ENCODE measurements at regions not wholly inside any gene's neighbourhood (a gene's known extent, or its start where the extent isn't known, plus 50 kb on each side); places are given as distances from the start of the nearest gene placed in this dataset.
"Not testable (repeated sequence)": the region's sequence is repeated elsewhere in the genome, so short reads cannot be mapped to it uniquely, and the experiment has no call there.

DNA sequence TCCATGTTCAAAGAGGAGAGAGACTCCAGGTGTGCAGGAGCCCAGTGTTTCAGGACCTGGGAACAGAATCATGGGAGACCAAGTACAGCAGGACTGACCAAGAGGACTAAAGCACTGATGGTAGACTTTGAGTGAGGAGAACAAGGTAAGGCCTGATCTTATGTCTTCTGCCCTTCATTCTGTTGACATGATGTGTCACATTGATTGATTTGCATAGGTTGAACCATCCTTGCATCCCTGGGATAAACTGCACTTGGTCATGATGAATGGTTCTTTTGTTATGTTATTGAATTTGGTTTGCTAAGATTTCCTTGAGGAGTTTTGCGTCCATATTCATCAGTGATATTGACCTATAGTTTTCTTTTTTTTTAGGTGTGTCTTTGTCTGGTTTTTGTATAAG, 497.0 kb downstream of the TMEM121 start:
- TF ChIP-seq, protein P1, sequence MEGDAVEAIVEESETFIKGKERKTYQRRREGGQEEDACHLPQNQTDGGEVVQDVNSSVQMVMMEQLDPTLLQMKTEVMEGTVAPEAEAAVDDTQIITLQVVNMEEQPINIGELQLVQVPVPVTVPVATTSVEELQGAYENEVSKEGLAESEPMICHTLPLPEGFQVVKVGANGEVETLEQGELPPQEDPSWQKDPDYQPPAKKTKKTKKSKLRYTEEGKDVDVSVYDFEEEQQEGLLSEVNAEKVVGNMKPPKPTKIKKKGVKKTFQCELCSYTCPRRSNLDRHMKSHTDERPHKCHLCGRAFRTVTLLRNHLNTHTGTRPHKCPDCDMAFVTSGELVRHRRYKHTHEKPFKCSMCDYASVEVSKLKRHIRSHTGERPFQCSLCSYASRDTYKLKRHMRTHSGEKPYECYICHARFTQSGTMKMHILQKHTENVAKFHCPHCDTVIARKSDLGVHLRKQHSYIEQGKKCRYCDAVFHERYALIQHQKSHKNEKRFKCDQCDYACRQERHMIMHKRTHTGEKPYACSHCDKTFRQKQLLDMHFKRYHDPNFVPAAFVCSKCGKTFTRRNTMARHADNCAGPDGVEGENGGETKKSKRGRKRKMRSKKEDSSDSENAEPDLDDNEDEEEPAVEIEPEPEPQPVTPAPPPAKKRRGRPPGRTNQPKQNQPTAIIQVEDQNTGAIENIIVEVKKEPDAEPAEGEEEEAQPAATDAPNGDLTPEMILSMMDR (IDR thresholded peaks at IDR 0.05) = no peak
- DNase-seq (ENCODE audit: low spot score) (no peak), ATAC-seq (ENCODE audit: insufficient number of reproducible peaks, low FRiP score, low read depth) (no peak)
- Histone ChIP-seq H3K36me3 (no peaks in the 10 kb centered on the region), H3K27me3 (replicated peaks; ENCODE audit: insufficient read depth) (no peaks in the 10 kb centered on the region), H3K9me3 (no peaks in the 10 kb centered on the region), H3K4me1 (ENCODE audit: control insufficient read depth in 1 of 2, low read depth in 2 of 2) (no peaks in the 10 kb centered on the region), H3K4me3 (no peak overlapping the region), H3K27ac (no peak overlapping the region)

DNA sequence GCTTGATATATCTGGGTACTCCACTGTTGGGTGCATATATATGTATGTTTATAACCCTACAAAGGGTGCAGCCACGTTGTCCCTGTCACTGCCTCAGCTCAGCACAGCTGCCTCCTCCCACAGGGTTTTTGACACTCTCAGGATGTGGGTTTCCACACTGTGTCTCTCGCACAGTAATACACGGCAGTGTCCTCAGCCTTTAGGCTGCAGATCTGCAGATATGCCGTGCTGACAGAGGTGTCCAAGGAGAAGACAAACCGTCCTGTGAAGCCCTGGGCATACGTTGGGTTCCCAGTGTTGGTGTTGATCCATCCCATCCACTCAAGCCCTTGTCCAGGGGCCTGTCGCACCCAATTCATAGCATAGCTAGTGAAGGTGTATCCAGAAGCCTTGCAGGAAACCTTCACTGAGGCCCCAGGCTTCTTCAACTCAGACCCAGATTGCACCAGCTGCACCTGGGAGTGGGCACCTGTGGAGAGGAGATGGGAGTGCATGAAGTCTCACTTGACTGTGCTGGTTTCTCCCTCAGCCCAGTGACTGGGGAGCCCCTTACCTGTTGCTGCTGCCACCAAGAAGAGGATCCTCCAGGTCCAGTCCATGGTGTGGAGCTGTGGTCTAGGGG, 498.7 kb downstream of the TMEM121 start:
- ATAC-seq (ENCODE audit: insufficient number of reproducible peaks, low FRiP score, low read depth) = no peak
- Histone ChIP-seq H3K36me3 (no peaks in the 10 kb centered on the region), H3K27me3 (replicated peaks; ENCODE audit: insufficient read depth) (no peaks in the 10 kb centered on the region), H3K4me3 (no peak overlapping the region), H3K4me1 (ENCODE audit: control insufficient read depth in 1 of 2, low read depth in 2 of 2) (no peaks in the 10 kb centered on the region), H3K27ac (no peak overlapping the region), H3K9me3 (no peaks in the 10 kb centered on the region)
- no peak for DNase-seq (ENCODE audit: low spot score)
- TF ChIP-seq, protein P1 (IDR thresholded peaks at IDR 0.05) = no peak

DNA sequence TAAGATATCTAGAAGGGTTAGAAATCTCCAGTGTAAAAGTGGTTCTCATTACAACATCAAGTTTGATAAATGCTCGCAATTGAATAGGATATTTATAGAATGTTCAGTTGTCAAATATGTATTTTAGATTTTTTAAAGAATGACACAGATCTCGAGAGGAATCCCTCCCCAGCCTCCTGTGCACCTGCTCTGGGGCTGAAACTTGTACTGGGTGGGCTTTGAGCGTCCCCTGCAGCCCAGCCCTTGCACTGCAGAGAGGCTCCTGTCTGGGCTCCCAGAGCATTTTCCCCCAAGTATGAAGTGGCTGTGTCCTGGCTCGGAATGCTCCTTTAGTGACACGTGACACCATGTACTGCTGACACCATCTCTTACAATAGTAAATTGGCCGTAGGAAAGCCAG, 499.6 kb downstream of the TMEM121 start:
- no peak overlapping the region for H3K4me3 ChIP-seq
- no peaks in the 10 kb centered on the region for H3K9me3 ChIP-seq
- no peak for ATAC-seq (ENCODE audit: insufficient number of reproducible peaks, low FRiP score, low read depth)
- TF ChIP-seq, protein P1 (IDR thresholded peaks at IDR 0.05) = no peak
- H3K27ac ChIP-seq = no peak overlapping the region
- H3K27me3 ChIP-seq (replicated peaks; ENCODE audit: insufficient read depth) = no peaks in the 10 kb centered on the region
- DNase-seq (ENCODE audit: low spot score) = no peak
- no peaks in the 10 kb centered on the region for H3K4me1 ChIP-seq (ENCODE audit: control insufficient read depth in 1 of 2, low read depth in 2 of 2)
- H3K36me3 ChIP-seq = no peaks in the 10 kb centered on the region

DNA sequence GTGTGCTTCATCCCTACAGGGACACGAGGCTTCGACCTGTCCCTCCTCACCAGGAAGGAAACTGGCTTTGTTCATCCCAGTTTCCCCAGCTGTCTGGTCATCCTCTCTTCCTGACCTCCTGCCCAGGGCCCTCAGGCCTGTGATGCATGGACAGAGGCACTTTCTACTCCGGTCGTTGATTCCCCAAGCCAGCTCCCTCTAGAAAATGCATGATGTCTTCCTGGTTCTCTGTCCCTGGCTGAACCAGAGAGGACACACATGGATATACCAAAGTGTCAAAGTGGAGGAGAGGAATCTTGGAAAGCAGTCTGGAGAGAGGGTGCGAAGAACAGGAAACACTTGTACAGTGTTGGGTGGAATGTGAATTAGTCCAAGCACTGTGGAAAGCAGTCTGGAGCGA, 501.4 kb downstream of the TMEM121 start:
- not testable (repeated sequence) for H3K36me3 ChIP-seq; H3K9me3 ChIP-seq; H3K4me3 ChIP-seq; H3K27me3 ChIP-seq (replicated peaks; ENCODE audit: insufficient read depth); H3K27ac ChIP-seq; DNase-seq (ENCODE audit: low spot score); H3K4me1 ChIP-seq (ENCODE audit: control insufficient read depth in 1 of 2, low read depth in 2 of 2); ATAC-seq (ENCODE audit: insufficient number of reproducible peaks, low FRiP score, low read depth)

DNA sequence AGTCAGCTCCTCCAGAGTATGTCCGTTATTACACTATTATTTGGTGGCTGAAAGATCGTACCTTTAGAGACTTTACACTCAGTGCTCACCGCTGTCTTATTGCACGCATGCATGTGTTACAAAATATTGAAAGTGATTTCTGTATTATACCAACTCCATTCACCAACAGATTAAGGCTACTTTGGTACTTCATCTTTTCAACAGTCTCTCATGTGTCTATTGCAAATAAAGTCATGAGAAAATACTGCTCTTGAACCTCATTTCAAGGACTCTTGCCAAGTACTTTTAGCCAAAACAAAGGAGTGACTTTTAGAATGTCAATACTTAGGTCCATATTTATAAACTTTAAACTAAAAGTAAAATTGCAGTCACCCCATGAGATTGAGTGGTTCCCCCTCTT, 503.6 kb downstream of the TMEM121 start:
- H3K36me3 ChIP-seq = no peaks in the 10 kb centered on the region
- H3K27me3 ChIP-seq (replicated peaks; ENCODE audit: insufficient read depth) = no peaks in the 10 kb centered on the region
- no peaks in the 10 kb centered on the region for H3K4me1 ChIP-seq (ENCODE audit: control insufficient read depth in 1 of 2, low read depth in 2 of 2)
- TF ChIP-seq, protein P1 (IDR thresholded peaks at IDR 0.05) = no peak
- no peaks in the 10 kb centered on the region for H3K9me3 ChIP-seq
- ATAC-seq (ENCODE audit: insufficient number of reproducible peaks, low FRiP score, low read depth) = no peak
- H3K27ac ChIP-seq = no peak overlapping the region
- H3K4me3 ChIP-seq = no peak overlapping the region
- DNase-seq (ENCODE audit: low spot score) = no peak

DNA sequence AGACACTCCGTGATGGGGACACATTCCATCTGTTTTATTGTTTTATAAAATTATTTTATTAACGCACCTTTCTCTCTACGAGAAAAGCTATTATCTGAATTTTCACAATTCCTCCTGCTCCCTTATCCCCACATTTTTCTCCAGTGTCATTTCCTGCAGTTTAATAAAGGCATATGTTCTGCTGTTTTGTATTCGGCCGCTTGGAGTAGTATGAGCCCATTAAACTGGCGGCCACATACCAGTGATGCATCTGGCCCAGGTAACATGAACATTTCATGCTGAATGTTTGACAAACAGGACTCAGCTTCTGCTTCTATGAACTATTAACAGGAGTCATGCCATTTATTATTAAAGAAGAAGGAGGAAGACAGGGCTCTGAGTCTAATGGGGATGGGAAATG, 511.0 kb downstream of the TMEM121 start:
- no peak overlapping the region for H3K27ac ChIP-seq
- ATAC-seq (ENCODE audit: insufficient number of reproducible peaks, low FRiP score, low read depth) (no peak), DNase-seq (ENCODE audit: low spot score) (no peak)
- H3K4me3 ChIP-seq = no peak overlapping the region
- TF ChIP-seq, protein P1 (IDR thresholded peaks at IDR 0.05) = no peak
- no peaks in the 10 kb centered on the region for H3K27me3 ChIP-seq (replicated peaks; ENCODE audit: insufficient read depth)
- H3K4me1 ChIP-seq (ENCODE audit: control insufficient read depth in 1 of 2, low read depth in 2 of 2) = no peaks in the 10 kb centered on the region
- H3K9me3 ChIP-seq = no peaks in the 10 kb centered on the region
- H3K36me3 ChIP-seq = no peaks in the 10 kb centered on the region
